ENCODE measurements at regions not wholly inside any gene's neighbourhood (a gene's known extent, or its start where the extent isn't known, plus 50 kb on each side); places are given as distances from the start of the nearest gene placed in this dataset.
"Not testable (repeated sequence)": the region's sequence is repeated elsewhere in the genome, so short reads cannot be mapped to it uniquely, and the experiment has no call there.

GRCh38 chr4:22593933-22594332 lies 78.1 kb upstream of the ADGRA3 start:
- Histone ChIP-seq H3K9me3 (ENCODE audit: severe bottlenecking) (no peaks in the 10 kb centered on the region), H3K4me3 (ENCODE audit: severe bottlenecking) (no peak overlapping the region), H3K27me3 (ENCODE audit: insufficient read depth, poor library complexity, severe bottlenecking) (no peaks in the 10 kb centered on the region), H3K27ac (ENCODE audit: poor library complexity, severe bottlenecking) (no peak overlapping the region), H3K36me3 (ENCODE audit: low read depth) (no peaks in the 10 kb centered on the region), H3K4me1 (ENCODE audit: insufficient read depth, poor library complexity, severe bottlenecking) (no peaks in the 10 kb centered on the region)
- no peak for TF ChIP-seq CTCF (IDR thresholded peaks at IDR 0.05; ENCODE audit: poor library complexity, severe bottlenecking)
- DNase-seq (ENCODE audit: low spot score) (no peak), ATAC-seq (ENCODE audit: low read depth) (no peak)

- ATAC-seq (ENCODE audit: low read depth), result no peak
- Histone ChIP-seq H3K4me1 (ENCODE audit: insufficient read depth, poor library complexity, severe bottlenecking) (no peaks in the 10 kb centered on the region), H3K27ac (ENCODE audit: poor library complexity, severe bottlenecking) (no peak overlapping the region), H3K9me3 (ENCODE audit: severe bottlenecking) (no peaks in the 10 kb centered on the region), H3K4me3 (ENCODE audit: severe bottlenecking) (no peak overlapping the region), H3K27me3 (ENCODE audit: insufficient read depth, poor library complexity, severe bottlenecking) (no peaks in the 10 kb centered on the region), H3K36me3 (ENCODE audit: low read depth) (no peaks in the 10 kb centered on the region)
- no peak for DNase-seq (ENCODE audit: low spot score)
- no peak for TF ChIP-seq CTCF (IDR thresholded peaks at IDR 0.05; ENCODE audit: poor library complexity, severe bottlenecking)
These were observed 79.8 kb upstream of the ADGRA3 start for GRCh38 chr4:22595684-22596083.

GRCh38 chr4:22596409-22596808 lies 80.5 kb upstream of the ADGRA3 start:
- DNase-seq (ENCODE audit: low spot score) (no peak), ATAC-seq (ENCODE audit: low read depth) (no peak)
- Histone ChIP-seq H3K4me1 (ENCODE audit: insufficient read depth, poor library complexity, severe bottlenecking) (no peaks in the 10 kb centered on the region), H3K27ac (ENCODE audit: poor library complexity, severe bottlenecking) (no peak overlapping the region), H3K27me3 (ENCODE audit: insufficient read depth, poor library complexity, severe bottlenecking) (no peaks in the 10 kb centered on the region), H3K4me3 (ENCODE audit: severe bottlenecking) (no peak overlapping the region), H3K36me3 (ENCODE audit: low read depth) (no peaks in the 10 kb centered on the region), H3K9me3 (ENCODE audit: severe bottlenecking) (no peaks in the 10 kb centered on the region)
- no peak for TF ChIP-seq CTCF (IDR thresholded peaks at IDR 0.05; ENCODE audit: poor library complexity, severe bottlenecking)

- DNase-seq (ENCODE audit: low spot score), result no peak
- no peak overlapping the region for H3K27ac ChIP-seq (ENCODE audit: poor library complexity, severe bottlenecking)
- no peak overlapping the region for H3K4me3 ChIP-seq (ENCODE audit: severe bottlenecking)
- H3K9me3 ChIP-seq (ENCODE audit: severe bottlenecking), result no peaks in the 10 kb centered on the region
- no peaks in the 10 kb centered on the region for H3K27me3 ChIP-seq (ENCODE audit: insufficient read depth, poor library complexity, severe bottlenecking)
- H3K36me3 ChIP-seq (ENCODE audit: low read depth), result no peaks in the 10 kb centered on the region
- ATAC-seq (ENCODE audit: low read depth), result no peak
- TF ChIP-seq CTCF (IDR thresholded peaks at IDR 0.05; ENCODE audit: poor library complexity, severe bottlenecking), result no peak
- H3K4me1 ChIP-seq (ENCODE audit: insufficient read depth, poor library complexity, severe bottlenecking), result no peaks in the 10 kb centered on the region
These were observed 81.6 kb upstream of the ADGRA3 start for GRCh38 chr4:22597471-22597870.

- not testable (repeated sequence) for ATAC-seq (ENCODE audit: low read depth)
These were observed 82.5 kb upstream of the ADGRA3 start for GRCh38 chr4:22598113-22599047.

GRCh38 chr4:22599228-22599928 lies 83.5 kb upstream of the ADGRA3 start:
- ATAC-seq (ENCODE audit: low read depth); H3K27me3 ChIP-seq (ENCODE audit: insufficient read depth, poor library complexity, severe bottlenecking); H3K27ac ChIP-seq (ENCODE audit: poor library complexity, severe bottlenecking); H3K9me3 ChIP-seq (ENCODE audit: severe bottlenecking); H3K36me3 ChIP-seq (ENCODE audit: low read depth); H3K4me3 ChIP-seq (ENCODE audit: severe bottlenecking); DNase-seq (ENCODE audit: low spot score); H3K4me1 ChIP-seq (ENCODE audit: insufficient read depth, poor library complexity, severe bottlenecking): not testable (repeated sequence)

More at GRCh38 chr4:22598113-22599047, 82.5 kb upstream of the ADGRA3 start:
- H3K4me3 ChIP-seq (ENCODE audit: severe bottlenecking); DNase-seq (ENCODE audit: low spot score); H3K4me1 ChIP-seq (ENCODE audit: insufficient read depth, poor library complexity, severe bottlenecking); H3K27me3 ChIP-seq (ENCODE audit: insufficient read depth, poor library complexity, severe bottlenecking); H3K9me3 ChIP-seq (ENCODE audit: severe bottlenecking); H3K36me3 ChIP-seq (ENCODE audit: low read depth); H3K27ac ChIP-seq (ENCODE audit: poor library complexity, severe bottlenecking): not testable (repeated sequence)

- not testable (repeated sequence) for H3K27me3 ChIP-seq (ENCODE audit: insufficient read depth, poor library complexity, severe bottlenecking); H3K4me3 ChIP-seq (ENCODE audit: severe bottlenecking); ATAC-seq (ENCODE audit: low read depth); DNase-seq (ENCODE audit: low spot score); H3K4me1 ChIP-seq (ENCODE audit: insufficient read depth, poor library complexity, severe bottlenecking); H3K27ac ChIP-seq (ENCODE audit: poor library complexity, severe bottlenecking); H3K9me3 ChIP-seq (ENCODE audit: severe bottlenecking); H3K36me3 ChIP-seq (ENCODE audit: low read depth)
These were observed 84.1 kb upstream of the ADGRA3 start for GRCh38 chr4:22599929-22600432.

Data from RWPE2 (cell line).